ENCODE measurements at regions not wholly inside any gene's neighbourhood (a gene's known extent, or its start where the extent isn't known, plus 50 kb on each side); places are given as distances from the start of the nearest gene placed in this dataset.
"Not testable (repeated sequence)": the region's sequence is repeated elsewhere in the genome, so short reads cannot be mapped to it uniquely, and the experiment has no call there.

GRCh38 chr1:120508351-120508750, 93.5 kb downstream of the NBPF8 start:
- H2AK5ac ChIP-seq (ENCODE audit: low read length, severe bottlenecking); H2AFZ ChIP-seq (ENCODE audit: low read depth, low read length); H3K4me3 ChIP-seq (ENCODE audit: insufficient read depth in 1 of 2, low read depth in 1 of 2, low read length in 2 of 2); H3K27me3 ChIP-seq (ENCODE audit: control insufficient read depth in 1 of 2, insufficient read depth in 1 of 2, low read length in 2 of 2); H4K8ac ChIP-seq (ENCODE audit: low read length); H3K4ac ChIP-seq (ENCODE audit: low read depth in 1 of 2, low read length in 2 of 2); H3K27ac ChIP-seq (ENCODE audit: low read length, poor library complexity, severe bottlenecking); H2BK5ac ChIP-seq (ENCODE audit: low read depth, low read length, poor library complexity, severe bottlenecking); H4K91ac ChIP-seq (ENCODE audit: low read length); H2BK12ac ChIP-seq (ENCODE audit: low read length in 2 of 2); H3K14ac ChIP-seq (ENCODE audit: low read length in 2 of 2); H3K4me1 ChIP-seq (ENCODE audit: control insufficient read depth, insufficient read depth, low read depth, low read length); H3K23ac ChIP-seq (ENCODE audit: low read length in 2 of 2); H3K4me2 ChIP-seq (ENCODE audit: low read length, poor library complexity, severe bottlenecking); H2BK120ac ChIP-seq (ENCODE audit: low read depth, low read length); H3K9me3 ChIP-seq (ENCODE audit: control insufficient read depth, low read length); H3K9ac ChIP-seq (ENCODE audit: low read length); DNase-seq; H2BK15ac ChIP-seq (ENCODE audit: low read depth, poor library complexity, severe bottlenecking); H3K18ac ChIP-seq (ENCODE audit: low read depth in 1 of 2, low read length in 2 of 2); H3K79me1 ChIP-seq (replicated peaks; ENCODE audit: low read length, poor library complexity, severe bottlenecking): not testable (repeated sequence)
- H3K36me3 ChIP-seq (ENCODE audit: control insufficient read depth in 1 of 2, insufficient read depth in 2 of 2, low read depth in 1 of 2, low read length in 2 of 2), result peaks cover 7 to 12% of the 10 kb centered on the region in 2 experiments
- WGBS, result no CpG with 5 or more reads among the region's 3 CpGs

DNA sequence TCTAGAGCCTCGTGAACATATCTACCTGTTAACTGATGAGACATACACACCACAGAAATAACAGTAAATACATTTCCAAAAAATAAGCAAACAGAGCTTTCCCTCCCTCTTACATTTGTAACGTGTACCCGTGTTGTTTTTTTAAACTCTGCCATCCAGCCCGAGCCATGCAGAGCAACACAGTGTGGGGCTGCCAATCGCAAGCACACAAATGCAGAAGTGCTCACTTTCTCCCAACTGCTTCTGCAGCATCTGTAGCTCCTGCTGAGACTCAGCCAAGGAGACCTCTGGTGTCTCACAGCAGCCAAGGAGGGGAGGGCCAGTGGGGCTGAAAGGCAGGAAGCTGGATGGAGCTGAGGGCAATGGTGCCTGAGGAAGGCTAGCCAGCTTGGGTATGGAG, 94.4 kb downstream of the NBPF8 start:
- H3K79me1 ChIP-seq (replicated peaks; ENCODE audit: low read length, poor library complexity, severe bottlenecking); H2BK12ac ChIP-seq (ENCODE audit: low read length in 2 of 2); H4K8ac ChIP-seq (ENCODE audit: low read length); H4K91ac ChIP-seq (ENCODE audit: low read length); H3K23ac ChIP-seq (ENCODE audit: low read length in 2 of 2); H3K9ac ChIP-seq (ENCODE audit: low read length); H3K4me2 ChIP-seq (ENCODE audit: low read length, poor library complexity, severe bottlenecking); H3K27ac ChIP-seq (ENCODE audit: low read length, poor library complexity, severe bottlenecking); H3K4me3 ChIP-seq (ENCODE audit: insufficient read depth in 1 of 2, low read depth in 1 of 2, low read length in 2 of 2); DNase-seq; H3K4ac ChIP-seq (ENCODE audit: low read depth in 1 of 2, low read length in 2 of 2); H2BK120ac ChIP-seq (ENCODE audit: low read depth, low read length); H3K27me3 ChIP-seq (ENCODE audit: control insufficient read depth in 1 of 2, insufficient read depth in 1 of 2, low read length in 2 of 2); H3K18ac ChIP-seq (ENCODE audit: low read depth in 1 of 2, low read length in 2 of 2); H3K9me3 ChIP-seq (ENCODE audit: control insufficient read depth, low read length); H3K14ac ChIP-seq (ENCODE audit: low read length in 2 of 2); H2BK5ac ChIP-seq (ENCODE audit: low read depth, low read length, poor library complexity, severe bottlenecking); H2AK5ac ChIP-seq (ENCODE audit: low read length, severe bottlenecking); H3K4me1 ChIP-seq (ENCODE audit: control insufficient read depth, insufficient read depth, low read depth, low read length); H2AFZ ChIP-seq (ENCODE audit: low read depth, low read length); H2BK15ac ChIP-seq (ENCODE audit: low read depth, poor library complexity, severe bottlenecking): not testable (repeated sequence)
- no CpG with 5 or more reads among the region's 5 CpGs for WGBS
- peaks cover 3 to 12% of the 10 kb centered on the region in 2 experiments for H3K36me3 ChIP-seq (ENCODE audit: control insufficient read depth in 1 of 2, insufficient read depth in 2 of 2, low read depth in 1 of 2, low read length in 2 of 2)

GRCh38 chr1:120513099-120513498, 98.3 kb downstream of the NBPF8 start:
- not testable (repeated sequence) for H4K91ac ChIP-seq (ENCODE audit: low read length); H3K9ac ChIP-seq (ENCODE audit: low read length); H3K4me3 ChIP-seq (ENCODE audit: insufficient read depth in 1 of 2, low read depth in 1 of 2, low read length in 2 of 2); H2BK120ac ChIP-seq (ENCODE audit: low read depth, low read length); H2BK15ac ChIP-seq (ENCODE audit: low read depth, poor library complexity, severe bottlenecking); H3K27me3 ChIP-seq (ENCODE audit: control insufficient read depth in 1 of 2, insufficient read depth in 1 of 2, low read length in 2 of 2); H3K27ac ChIP-seq (ENCODE audit: low read length, poor library complexity, severe bottlenecking); H3K4me1 ChIP-seq (ENCODE audit: control insufficient read depth, insufficient read depth, low read depth, low read length); H2BK5ac ChIP-seq (ENCODE audit: low read depth, low read length, poor library complexity, severe bottlenecking); H2BK12ac ChIP-seq (ENCODE audit: low read length in 2 of 2); H3K79me1 ChIP-seq (replicated peaks; ENCODE audit: low read length, poor library complexity, severe bottlenecking); H3K23ac ChIP-seq (ENCODE audit: low read length in 2 of 2); H3K4ac ChIP-seq (ENCODE audit: low read depth in 1 of 2, low read length in 2 of 2); H3K9me3 ChIP-seq (ENCODE audit: control insufficient read depth, low read length); H3K4me2 ChIP-seq (ENCODE audit: low read length, poor library complexity, severe bottlenecking); DNase-seq; H2AK5ac ChIP-seq (ENCODE audit: low read length, severe bottlenecking); H4K8ac ChIP-seq (ENCODE audit: low read length); H2AFZ ChIP-seq (ENCODE audit: low read depth, low read length); H3K18ac ChIP-seq (ENCODE audit: low read depth in 1 of 2, low read length in 2 of 2); H3K14ac ChIP-seq (ENCODE audit: low read length in 2 of 2)
- no CpG with 5 or more reads among the region's 1 CpG for WGBS
- peaks cover 3 to 12% of the 10 kb centered on the region in 2 experiments for H3K36me3 ChIP-seq (ENCODE audit: control insufficient read depth in 1 of 2, insufficient read depth in 2 of 2, low read depth in 1 of 2, low read length in 2 of 2)

DNA sequence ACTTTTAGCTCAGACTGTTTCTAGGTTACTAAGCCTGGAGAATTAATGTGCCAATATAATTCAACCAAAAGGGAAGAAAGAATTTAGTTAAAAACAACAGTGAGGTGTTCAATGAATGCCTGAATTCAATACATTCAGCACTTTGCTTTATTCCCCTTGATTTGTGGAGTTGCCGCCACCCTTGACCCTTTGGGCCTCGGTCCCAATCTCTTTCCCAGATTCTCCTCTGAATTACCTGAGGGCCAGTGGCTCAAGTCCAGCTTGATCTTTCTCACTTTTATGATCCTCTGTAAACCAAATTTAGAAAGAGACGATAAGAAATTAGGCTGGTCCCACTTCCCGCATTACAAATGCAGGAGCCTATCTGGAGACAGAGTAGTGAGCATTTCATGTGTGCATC, 98.7 kb downstream of the NBPF8 start:
- not testable (repeated sequence) for H3K4me1 ChIP-seq (ENCODE audit: control insufficient read depth, insufficient read depth, low read depth, low read length); H3K9me3 ChIP-seq (ENCODE audit: control insufficient read depth, low read length); H3K4me3 ChIP-seq (ENCODE audit: insufficient read depth in 1 of 2, low read depth in 1 of 2, low read length in 2 of 2); H2AK5ac ChIP-seq (ENCODE audit: low read length, severe bottlenecking); H4K8ac ChIP-seq (ENCODE audit: low read length); H2BK15ac ChIP-seq (ENCODE audit: low read depth, poor library complexity, severe bottlenecking); H2BK120ac ChIP-seq (ENCODE audit: low read depth, low read length); DNase-seq; H3K27me3 ChIP-seq (ENCODE audit: control insufficient read depth in 1 of 2, insufficient read depth in 1 of 2, low read length in 2 of 2); H3K9ac ChIP-seq (ENCODE audit: low read length); H3K4ac ChIP-seq (ENCODE audit: low read depth in 1 of 2, low read length in 2 of 2); H4K91ac ChIP-seq (ENCODE audit: low read length); H3K14ac ChIP-seq (ENCODE audit: low read length in 2 of 2); H3K18ac ChIP-seq (ENCODE audit: low read depth in 1 of 2, low read length in 2 of 2); H2BK5ac ChIP-seq (ENCODE audit: low read depth, low read length, poor library complexity, severe bottlenecking); H3K79me1 ChIP-seq (replicated peaks; ENCODE audit: low read length, poor library complexity, severe bottlenecking); H3K4me2 ChIP-seq (ENCODE audit: low read length, poor library complexity, severe bottlenecking); H3K23ac ChIP-seq (ENCODE audit: low read length in 2 of 2); H2AFZ ChIP-seq (ENCODE audit: low read depth, low read length); H3K27ac ChIP-seq (ENCODE audit: low read length, poor library complexity, severe bottlenecking); H2BK12ac ChIP-seq (ENCODE audit: low read length in 2 of 2)
- peaks cover 3 to 12% of the 10 kb centered on the region in 2 experiments for H3K36me3 ChIP-seq (ENCODE audit: control insufficient read depth in 1 of 2, insufficient read depth in 2 of 2, low read depth in 1 of 2, low read length in 2 of 2)
- WGBS, result no CpG with 5 or more reads among the region's 4 CpGs

Data from mesenchymal stem cell (in vitro differentiated cells and primary cell).